PC-3 (cell line): ENCODE measurements at regions not wholly inside any gene's neighbourhood (a gene's known extent, or its start where the extent isn't known, plus 50 kb on each side); places are given as distances from the start of the nearest gene placed in this dataset.

ENCODE experiments used
- ATAC-seq: fragments of 200-7000 bp; cut with Tn5 transposase; 2 replicates; pipeline ENCODE4 v1.9.1; 2020; ENCODE audit warnings: mild to moderate bottlenecking, moderate library complexity
- BruUV-seq: library from RNA; stranded (reverse); fragments of 400-500 nt; replicated peaks from 2 replicates; lab custom pipeline; 2021; lab: Mats Ljungman, UMichigan
- CTCF ChIA-PET: fragments of 300-600 bp; sonication (Branson Sonifier 250); formaldehyde crosslinking; loops from one replicate; lab custom pipeline; 2022; ENCODE audit warnings: antibody characterized with exemption; lab: Charles Lee
- POLR2A ChIA-PET: fragments of 300-600 bp; sonication (Branson Sonifier 250); formaldehyde crosslinking; loops from one replicate; lab custom pipeline; 2022; ENCODE audit warnings: antibody characterized with exemption; ENCODE audit not compliant: unreplicated experiment; lab: Charles Lee
- DNase-seq: peaks from one replicate; pipeline ENCODE4 v3.0.0-alpha.2; 2015
- H2AFZ ChIP-seq: fragments of 300-600 bp; sonication (generic); 2 replicates; pipeline ENCODE4 v1.6.0; 2016; ENCODE audit warnings: antibody characterized with exemption, low read length
- H3F3A ChIP-seq: fragments of 300-600 bp; sonication (generic); one replicate; pipeline ENCODE4 v1.6.0; 2017; ENCODE audit warnings: antibody characterized with exemption, low read length, control low read depth, mild to moderate bottlenecking; ENCODE audit not compliant: unreplicated experiment
- H3K27ac ChIP-seq: fragments of 300-600 bp; sonication (generic); 2 replicates; pipeline ENCODE4 v1.5.1; 2016; ENCODE audit warnings: mild to moderate bottlenecking, low read length
- H3K27me3 ChIP-seq: fragments of 300-600 bp; sonication (generic); 2 replicates; pipeline ENCODE4 v1.6.1; 2016; ENCODE audit warnings: low read length, mixed read lengths
- H3K36me3 ChIP-seq: fragments of 300-600 bp; sonication (generic); 2 replicates; pipeline ENCODE4 v1.6.1; 2016; ENCODE audit warnings: low read depth, mixed run types, low read length, mixed read lengths
- H3K4me1 ChIP-seq: fragments of 300-600 bp; sonication (generic); 2 replicates; pipeline ENCODE4 v1.5.1; 2016; ENCODE audit warnings: low read length; ENCODE audit not compliant: insufficient read depth
- H3K4me2 ChIP-seq: fragments of 300-600 bp; sonication (generic); 2 replicates; pipeline ENCODE4 v1.6.0; 2016; ENCODE audit warnings: low read length
- H3K4me3 ChIP-seq: fragments of 300-600 bp; sonication (generic); 2 replicates; pipeline ENCODE4 v1.5.1; 2016; ENCODE audit warnings: mild to moderate bottlenecking, low read length, mixed read lengths
- H3K79me2 ChIP-seq: fragments of 300-600 bp; sonication (generic); 2 replicates; pipeline ENCODE4 v1.6.1; 2017; ENCODE audit warnings: low read length, mixed read lengths
- H3K9ac ChIP-seq: fragments of 300-600 bp; sonication (generic); 2 replicates; pipeline ENCODE4 v1.6.0; 2016; ENCODE audit warnings: mild to moderate bottlenecking, low read length
- H3K9me2 ChIP-seq: fragments of 300-600 bp; sonication (generic); replicated peaks from 2 replicates; pipeline ENCODE4 v1.6.1; 2016; ENCODE audit warnings: mixed run types, low read length, mixed read lengths
- H3K9me3 ChIP-seq: fragments of 300-600 bp; sonication (generic); 2 replicates; pipeline ENCODE4 v1.6.1; 2016; ENCODE audit warnings: low read length, mixed read lengths
- H4K20me1 ChIP-seq: fragments of 300-600 bp; sonication (generic); 2 replicates; pipeline ENCODE4 v1.6.1; 2016; ENCODE audit warnings: low read length, mixed read lengths
- EZH2 ChIP-seq: fragments of 300-600 bp; sonication (generic); IDR thresholded peaks from one replicate; pipeline ENCODE4 v1.6.1; 2017; ENCODE audit warnings: antibody characterized with exemption, mild to moderate bottlenecking, low read length; ENCODE audit not compliant: unreplicated experiment
- EZH2phosphoT487 ChIP-seq: fragments of 300-600 bp; sonication (generic); IDR thresholded peaks from 2 replicates; pipeline ENCODE4 v1.6.1; 2018; ENCODE audit warnings: mild to moderate bottlenecking, antibody characterized with exemption, low read length, borderline replicate concordance
- intact Hi-C: fragments of 100-400 bp; cut with micrococcal nuclease; formaldehyde crosslinking; loops from 2 replicates; pipeline ENCODE4 v1.9.0; 2023
- TF ChIP-seq, protein P1 (sequence below): fragments of 300-600 bp; sonication (generic); conservative IDR thresholded peaks from 2 replicates; pipeline ENCODE4 v1.5.1; 2017; ENCODE audit warnings: antibody characterized with exemption, low read depth, mild to moderate bottlenecking, low read length

DNA sequence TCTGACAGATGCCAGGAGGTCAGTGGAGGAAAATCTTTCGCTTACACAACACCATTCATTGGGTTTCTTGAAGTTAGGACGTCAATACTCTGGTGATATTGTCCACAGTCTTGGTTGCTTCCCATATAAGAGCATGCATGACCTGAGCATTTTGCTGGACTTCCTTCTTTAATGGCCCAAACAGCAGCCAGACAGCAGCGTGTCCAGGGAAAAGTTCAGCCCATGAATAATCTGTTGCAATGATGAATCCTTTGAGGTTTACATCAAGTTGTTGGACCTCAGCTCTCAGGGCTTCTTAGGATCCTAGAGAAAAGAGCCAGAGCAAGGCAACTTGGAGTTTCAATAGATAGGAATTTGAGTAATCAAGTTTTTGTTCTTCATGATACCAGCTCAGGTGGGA lies 155.6 kb upstream of the MGAT5 start:
- intact Hi-C loops, result no loop called here
- H3K36me3 ChIP-seq, result no peaks in the 10 kb centered on the region
- BruUV-seq, result no TSS peak
- no peak for DNase-seq
- ChIA-PET POLR2A (no interaction called here), CTCF (no interaction called here)
- H2AFZ ChIP-seq, result no peak overlapping the region
- H3K27ac ChIP-seq, result no peak overlapping the region
- H3K9me3 ChIP-seq, result no peaks in the 10 kb centered on the region
- H3K9ac ChIP-seq, result no peak overlapping the region
- no peak for ATAC-seq
- H3K4me2 ChIP-seq, result no peak overlapping the region
- no peaks in the 10 kb centered on the region for H3F3A ChIP-seq
- peaks cover 6% of the 10 kb centered on the region; the same call in 1 of the 2 replicates for H3K4me1 ChIP-seq
- H3K4me3 ChIP-seq, result no peak overlapping the region
- no peaks in the 10 kb centered on the region for H3K27me3 ChIP-seq
- no peaks in the 10 kb centered on the region for H3K9me2 ChIP-seq
- TF ChIP-seq, protein P1, sequence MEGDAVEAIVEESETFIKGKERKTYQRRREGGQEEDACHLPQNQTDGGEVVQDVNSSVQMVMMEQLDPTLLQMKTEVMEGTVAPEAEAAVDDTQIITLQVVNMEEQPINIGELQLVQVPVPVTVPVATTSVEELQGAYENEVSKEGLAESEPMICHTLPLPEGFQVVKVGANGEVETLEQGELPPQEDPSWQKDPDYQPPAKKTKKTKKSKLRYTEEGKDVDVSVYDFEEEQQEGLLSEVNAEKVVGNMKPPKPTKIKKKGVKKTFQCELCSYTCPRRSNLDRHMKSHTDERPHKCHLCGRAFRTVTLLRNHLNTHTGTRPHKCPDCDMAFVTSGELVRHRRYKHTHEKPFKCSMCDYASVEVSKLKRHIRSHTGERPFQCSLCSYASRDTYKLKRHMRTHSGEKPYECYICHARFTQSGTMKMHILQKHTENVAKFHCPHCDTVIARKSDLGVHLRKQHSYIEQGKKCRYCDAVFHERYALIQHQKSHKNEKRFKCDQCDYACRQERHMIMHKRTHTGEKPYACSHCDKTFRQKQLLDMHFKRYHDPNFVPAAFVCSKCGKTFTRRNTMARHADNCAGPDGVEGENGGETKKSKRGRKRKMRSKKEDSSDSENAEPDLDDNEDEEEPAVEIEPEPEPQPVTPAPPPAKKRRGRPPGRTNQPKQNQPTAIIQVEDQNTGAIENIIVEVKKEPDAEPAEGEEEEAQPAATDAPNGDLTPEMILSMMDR, result no peak
- TF ChIP-seq EZH2phosphoT487 (no peak), EZH2 (no peak)
- H3K79me2 ChIP-seq, result no peaks in the 10 kb centered on the region
- no peaks in the 10 kb centered on the region for H4K20me1 ChIP-seq

DNA sequence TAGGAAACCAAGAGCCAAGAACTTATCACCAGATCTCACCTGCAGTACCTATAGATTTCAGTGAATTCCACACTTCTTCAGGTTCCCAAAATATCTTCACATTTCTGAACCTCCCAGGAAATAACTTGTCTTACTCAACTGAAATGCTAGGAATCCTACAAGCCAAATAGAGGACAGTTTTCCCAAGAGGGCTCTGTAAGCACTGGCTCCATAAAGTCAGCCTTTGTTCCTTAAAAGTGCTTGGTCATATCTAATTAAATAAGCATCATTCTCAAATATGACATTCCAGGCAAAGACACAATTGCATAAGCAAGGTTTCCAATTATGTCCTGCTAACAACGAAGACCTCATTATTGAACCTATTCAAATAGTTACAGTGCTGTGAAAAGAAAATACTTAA lies 154.6 kb upstream of the MGAT5 start:
- H3K4me1 ChIP-seq, result peaks cover 6% of the 10 kb centered on the region; the same call in 1 of the 2 replicates
- H4K20me1 ChIP-seq, result no peaks in the 10 kb centered on the region
- H3F3A ChIP-seq, result no peaks in the 10 kb centered on the region
- H3K9me2 ChIP-seq, result no peaks in the 10 kb centered on the region
- H3K9me3 ChIP-seq, result no peaks in the 10 kb centered on the region
- no peak overlapping the region for H3K4me3 ChIP-seq
- ChIA-PET CTCF (no interaction called here), POLR2A (no interaction called here)
- no peak overlapping the region for H3K4me2 ChIP-seq
- H3K79me2 ChIP-seq, result no peaks in the 10 kb centered on the region
- no peak overlapping the region for H3K9ac ChIP-seq
- intact Hi-C loops, result no loop called here
- H3K36me3 ChIP-seq, result no peaks in the 10 kb centered on the region
- H3K27ac ChIP-seq, result no peak overlapping the region
- BruUV-seq, result no TSS peak
- H3K27me3 ChIP-seq, result no peaks in the 10 kb centered on the region
- ATAC-seq (no peak), DNase-seq (no peak)
- H2AFZ ChIP-seq, result no peak overlapping the region
- TF ChIP-seq EZH2, result no peak
- TF ChIP-seq EZH2phosphoT487, result no peak

DNA sequence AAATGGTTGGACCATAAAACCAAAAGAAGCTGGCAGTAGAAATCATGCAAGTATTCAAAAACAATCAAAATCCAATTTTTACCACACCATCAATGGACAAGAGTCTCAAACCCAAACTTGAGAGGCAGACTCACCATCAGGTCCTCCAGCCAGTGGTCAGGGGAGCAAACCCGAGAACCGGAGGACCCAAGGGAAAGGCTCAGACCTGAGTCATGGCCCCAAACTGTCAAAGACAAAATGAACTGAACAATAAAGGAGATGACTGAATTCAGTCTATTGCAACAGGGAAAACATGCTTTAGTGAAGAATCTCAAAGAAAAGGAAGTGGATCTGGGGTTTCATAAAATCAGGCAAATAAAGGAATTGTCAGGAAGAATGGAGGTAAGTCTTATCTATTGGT lies 150.7 kb upstream of the MGAT5 start:
- Histone ChIP-seq H3K27ac (no peak overlapping the region), H3F3A (no peaks in the 10 kb centered on the region), H3K27me3 (no peaks in the 10 kb centered on the region), H3K9ac (no peak overlapping the region), H3K36me3 (no peaks in the 10 kb centered on the region), H3K9me3 (no peaks in the 10 kb centered on the region), H4K20me1 (no peaks in the 10 kb centered on the region), H3K4me1 (peaks cover 8% of the 10 kb centered on the region), H2AFZ (no peak overlapping the region), H3K4me3 (no peak overlapping the region), H3K79me2 (no peaks in the 10 kb centered on the region), H3K9me2 (no peaks in the 10 kb centered on the region), H3K4me2 (no peak overlapping the region)
- BruUV-seq, result no TSS peak
- TF ChIP-seq, protein P1, result no peak
- no peak for TF ChIP-seq EZH2phosphoT487
- no peak for TF ChIP-seq EZH2
- ChIA-PET CTCF (no interaction called here), POLR2A (no interaction called here)
- DNase-seq, result no peak
- no peak for ATAC-seq
- intact Hi-C loops, result no loop called here
